ENCODE measurements at regions not wholly inside any gene's neighbourhood (a gene's known extent, or its start where the extent isn't known, plus 50 kb on each side); places are given as distances from the start of the nearest gene placed in this dataset.

GRCh38 chr15:38072007-38072347 is 137.5 kb downstream of the TMCO5A start:
- peak overlapping the region; percentile 69 for H3K27ac ChIP-seq (ENCODE audit: insufficient read depth, low read depth, low read length)
- dilution Hi-C loops (cut with MboI; ENCODE audit: extremely low pct_ligation_motif_present, low sequenced_read_pairs) = no loop called here
- H2AFZ ChIP-seq (ENCODE audit: low read depth, low read length) = peak overlapping the region; percentile 88
- peak overlapping the region; percentile 70 for H3K9ac ChIP-seq (replicated peaks; ENCODE audit: extremely low read depth, insufficient read depth, low read length)
- H3K9me1 ChIP-seq (replicated peaks; ENCODE audit: control insufficient read depth, extremely low read depth, insufficient read depth, low read length) = no peaks in the 10 kb centered on the region
- H3K36me3 ChIP-seq (ENCODE audit: control insufficient read depth in 2 of 2, extremely low read depth in 1 of 2, insufficient read depth in 2 of 2, low read length in 2 of 2) = no peaks in the 10 kb centered on the region
- intact Hi-C loops (cut with micrococcal nuclease) = loop anchor here (1.0 to 10.0 kb wide), 2 partner anchors 179 to 283 kb away; no protein-coding TSS in a partner anchor
- no peak for FAIRE-seq
- BruUV-seq (replicated peaks) = no TSS peak
- H3K4me1 ChIP-seq (ENCODE audit: control insufficient read depth, extremely low read depth, insufficient read depth, low read length) = peaks cover 40% of the 10 kb centered on the region
- CTCF ChIA-PET = interaction anchor here (0.6 to 2.5 kb wide), 10 partner anchors 13 to 195 kb away, joined by 3 to 24 read pairs (median 4); no protein-coding TSS in a partner anchor
- no peak for DNase-seq (ENCODE audit: low read depth, low spot score)
- no peaks in the 10 kb centered on the region for H3K27me3 ChIP-seq (ENCODE audit: control insufficient read depth in 2 of 2, insufficient read depth in 2 of 2, low read length in 2 of 2)
- H3K4me3 ChIP-seq (replicated peaks in 1 of 3; ENCODE audit: insufficient read depth in 1 of 3, low read depth in 1 of 3, low read length in 3 of 3) = peak overlapping the region in 2 of 3 experiments; percentile 35 to 61
- peak overlapping the region; percentile 81 for H3K4me2 ChIP-seq (ENCODE audit: insufficient read depth, low read length)
- H3K9me3 ChIP-seq (replicated peaks; ENCODE audit: control insufficient read depth, insufficient read depth, low read length) = no peaks in the 10 kb centered on the region
- no peaks in the 10 kb centered on the region for H3K79me2 ChIP-seq (ENCODE audit: control insufficient read depth, insufficient read depth, low read length)
- H4K20me1 ChIP-seq (replicated peaks; ENCODE audit: control insufficient read depth, extremely low read depth, insufficient read depth, low read length) = no peaks in the 10 kb centered on the region
- POLR2A ChIA-PET = no interaction called here
- no peak for TF ChIP-seq POLR2A (IDR thresholded peaks at IDR 0.05; ENCODE audit: low read depth, low read length)
- no peak for TF ChIP-seq EZH2 (IDR thresholded peaks at IDR 0.05; ENCODE audit: borderline replicate concordance, low read depth, low read length, severe bottlenecking)

- ChIA-PET POLR2A (no interaction called here), CTCF (interaction anchor here (0.6 to 2.5 kb wide), 13 partner anchors 12 to 282 kb away, joined by 3 to 24 read pairs (median 4); no protein-coding TSS in a partner anchor)
- peak overlapping the region; percentile 88 for H2AFZ ChIP-seq (ENCODE audit: low read depth, low read length)
- peak overlapping the region; percentile 69 for H3K27ac ChIP-seq (ENCODE audit: insufficient read depth, low read depth, low read length)
- H3K9ac ChIP-seq (replicated peaks; ENCODE audit: extremely low read depth, insufficient read depth, low read length) = peak overlapping the region; percentile 70
- dilution Hi-C loops (cut with MboI; ENCODE audit: extremely low pct_ligation_motif_present, low sequenced_read_pairs) (no loop called here), intact Hi-C loops (cut with micrococcal nuclease) (loop anchor here (1.0 to 10.0 kb wide), 3 partner anchors 12 to 282 kb away; no protein-coding TSS in a partner anchor)
- FAIRE-seq (peak; percentile 54), DNase-seq (ENCODE audit: low read depth, low spot score) (peak; percentile 74)
- no peaks in the 10 kb centered on the region for H3K36me3 ChIP-seq (ENCODE audit: control insufficient read depth in 2 of 2, extremely low read depth in 1 of 2, insufficient read depth in 2 of 2, low read length in 2 of 2)
- H3K79me2 ChIP-seq (ENCODE audit: control insufficient read depth, insufficient read depth, low read length) = no peaks in the 10 kb centered on the region
- TSS peak; percentile 15 for BruUV-seq (replicated peaks)
- H4K20me1 ChIP-seq (replicated peaks; ENCODE audit: control insufficient read depth, extremely low read depth, insufficient read depth, low read length) = no peaks in the 10 kb centered on the region
- H3K4me3 ChIP-seq (replicated peaks in 1 of 3; ENCODE audit: insufficient read depth in 1 of 3, low read depth in 1 of 3, low read length in 3 of 3) = peak overlapping the region; percentile 11 to 61 (median 35)
- H3K9me1 ChIP-seq (replicated peaks; ENCODE audit: control insufficient read depth, extremely low read depth, insufficient read depth, low read length) = no peaks in the 10 kb centered on the region
- TF ChIP-seq GATA2 (IDR thresholded peaks at IDR 0.05; ENCODE audit: insufficient read depth, insufficient read length, low read depth, low read length) (no peak), POLR2A (IDR thresholded peaks at IDR 0.05; ENCODE audit: low read depth, low read length) (peak; percentile 71), POLR2AphosphoS5 (IDR thresholded peaks at IDR 0.05; ENCODE audit: insufficient read depth, low read depth, low read length) (no peak)
- TF ChIP-seq, protein P1, sequence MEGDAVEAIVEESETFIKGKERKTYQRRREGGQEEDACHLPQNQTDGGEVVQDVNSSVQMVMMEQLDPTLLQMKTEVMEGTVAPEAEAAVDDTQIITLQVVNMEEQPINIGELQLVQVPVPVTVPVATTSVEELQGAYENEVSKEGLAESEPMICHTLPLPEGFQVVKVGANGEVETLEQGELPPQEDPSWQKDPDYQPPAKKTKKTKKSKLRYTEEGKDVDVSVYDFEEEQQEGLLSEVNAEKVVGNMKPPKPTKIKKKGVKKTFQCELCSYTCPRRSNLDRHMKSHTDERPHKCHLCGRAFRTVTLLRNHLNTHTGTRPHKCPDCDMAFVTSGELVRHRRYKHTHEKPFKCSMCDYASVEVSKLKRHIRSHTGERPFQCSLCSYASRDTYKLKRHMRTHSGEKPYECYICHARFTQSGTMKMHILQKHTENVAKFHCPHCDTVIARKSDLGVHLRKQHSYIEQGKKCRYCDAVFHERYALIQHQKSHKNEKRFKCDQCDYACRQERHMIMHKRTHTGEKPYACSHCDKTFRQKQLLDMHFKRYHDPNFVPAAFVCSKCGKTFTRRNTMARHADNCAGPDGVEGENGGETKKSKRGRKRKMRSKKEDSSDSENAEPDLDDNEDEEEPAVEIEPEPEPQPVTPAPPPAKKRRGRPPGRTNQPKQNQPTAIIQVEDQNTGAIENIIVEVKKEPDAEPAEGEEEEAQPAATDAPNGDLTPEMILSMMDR (IDR thresholded peaks at IDR 0.05; ENCODE audit: extremely low read depth in 1 of 2, insufficient read depth in 1 of 2, low read depth in 1 of 2, low read length in 2 of 2) = peak in 1 of 2 donors; percentile 1
- H3K9me3 ChIP-seq (replicated peaks; ENCODE audit: control insufficient read depth, insufficient read depth, low read length) = no peaks in the 10 kb centered on the region
- no peaks in the 10 kb centered on the region for H3K27me3 ChIP-seq (ENCODE audit: control insufficient read depth in 2 of 2, insufficient read depth in 2 of 2, low read length in 2 of 2)
- peaks cover 40% of the 10 kb centered on the region for H3K4me1 ChIP-seq (ENCODE audit: control insufficient read depth, extremely low read depth, insufficient read depth, low read length)
- H3K4me2 ChIP-seq (ENCODE audit: insufficient read depth, low read length) = peak overlapping the region; percentile 81
These were observed 138.1 kb downstream of the TMCO5A start for GRCh38 chr15:38072348-38073177.

All from endothelial cell of umbilical vein (primary cell).